Muscle layer of colon (tissue), 2 donors: ENCODE measurements at regions not wholly inside any gene's neighbourhood (a gene's known extent, or its start where the extent isn't known, plus 50 kb on each side); places are given as distances from the start of the nearest gene placed in this dataset.

Experiments used
- H3K27ac ChIP-seq: one replicate; pipeline ENCODE4 v1.7.0; 2013; ENCODE audit warnings: low read depth, mild to moderate bottlenecking, low read length, moderate library complexity
- H3K27me3 ChIP-seq, 2 donors: one replicate each; pipeline ENCODE4 v1.7.0; 2013; ENCODE audit warnings: low read length in 2 of 2, mild to moderate bottlenecking in 2 of 2; ENCODE audit not compliant: insufficient read depth in 2 of 2, control insufficient read depth in 1 of 2
- H3K36me3 ChIP-seq: one replicate; pipeline ENCODE4 v1.7.0; 2013; ENCODE audit warnings: mild to moderate bottlenecking, low read length; ENCODE audit not compliant: insufficient read depth
- H3K4me1 ChIP-seq: one replicate; pipeline ENCODE4 v1.7.0; 2013; ENCODE audit warnings: mild to moderate bottlenecking, low read length; ENCODE audit not compliant: insufficient read depth
- H3K4me3 ChIP-seq, 2 donors: one replicate each; pipeline ENCODE4 v1.7.0; 2013; ENCODE audit warnings: low read length in 2 of 2, low read depth in 1 of 2, mild to moderate bottlenecking in 1 of 2, moderate library complexity in 1 of 2
- H3K9ac ChIP-seq: one replicate; pipeline ENCODE4 v1.7.0; 2013; ENCODE audit warnings: low read length
- H3K9me3 ChIP-seq: one replicate; pipeline ENCODE4 v1.7.0; 2013; ENCODE audit warnings: mild to moderate bottlenecking, low read length
- donor health status: abdominal sarcoma.
- donor health status: Adenocarcinoma of cecum.

- Histone ChIP-seq H3K4me1 (peaks cover 7% of the 10 kb centered on the region), H3K9ac (no peak overlapping the region), H3K27ac (no peak overlapping the region), H3K9me3 (no peaks in the 10 kb centered on the region), H3K27me3 (no peaks in the 10 kb centered on the region), H3K36me3 (no peaks in the 10 kb centered on the region), H3K4me3 (no peak overlapping the region)
Measured at GRCh38 chr1:232223887-232224286, 406.0 kb downstream of the SIPA1L2 start.

- H3K27ac ChIP-seq, result no peak overlapping the region
- no peaks in the 10 kb centered on the region for H3K9me3 ChIP-seq
- H3K36me3 ChIP-seq, result no peaks in the 10 kb centered on the region
Measured at GRCh38 chr1:232223183-232223708, 406.7 kb downstream of the SIPA1L2 start.

GRCh38 chr1:232222614-232223013 is 407.3 kb downstream of the SIPA1L2 start:
- peaks cover 6% of the 10 kb centered on the region for H3K4me1 ChIP-seq
- no peak overlapping the region for H3K27ac ChIP-seq
- H3K9me3 ChIP-seq, result no peaks in the 10 kb centered on the region
- no peaks in the 10 kb centered on the region for H3K27me3 ChIP-seq
- H3K36me3 ChIP-seq, result no peaks in the 10 kb centered on the region
- H3K4me3 ChIP-seq, result no peak overlapping the region
- no peak overlapping the region for H3K9ac ChIP-seq

More at GRCh38 chr1:232223183-232223708, 406.7 kb downstream of the SIPA1L2 start:
- Histone ChIP-seq H3K27me3 (no peaks in the 10 kb centered on the region), H3K9ac (no peak overlapping the region), H3K4me1 (peaks cover 7% of the 10 kb centered on the region), H3K4me3 (no peak overlapping the region)

DNA sequence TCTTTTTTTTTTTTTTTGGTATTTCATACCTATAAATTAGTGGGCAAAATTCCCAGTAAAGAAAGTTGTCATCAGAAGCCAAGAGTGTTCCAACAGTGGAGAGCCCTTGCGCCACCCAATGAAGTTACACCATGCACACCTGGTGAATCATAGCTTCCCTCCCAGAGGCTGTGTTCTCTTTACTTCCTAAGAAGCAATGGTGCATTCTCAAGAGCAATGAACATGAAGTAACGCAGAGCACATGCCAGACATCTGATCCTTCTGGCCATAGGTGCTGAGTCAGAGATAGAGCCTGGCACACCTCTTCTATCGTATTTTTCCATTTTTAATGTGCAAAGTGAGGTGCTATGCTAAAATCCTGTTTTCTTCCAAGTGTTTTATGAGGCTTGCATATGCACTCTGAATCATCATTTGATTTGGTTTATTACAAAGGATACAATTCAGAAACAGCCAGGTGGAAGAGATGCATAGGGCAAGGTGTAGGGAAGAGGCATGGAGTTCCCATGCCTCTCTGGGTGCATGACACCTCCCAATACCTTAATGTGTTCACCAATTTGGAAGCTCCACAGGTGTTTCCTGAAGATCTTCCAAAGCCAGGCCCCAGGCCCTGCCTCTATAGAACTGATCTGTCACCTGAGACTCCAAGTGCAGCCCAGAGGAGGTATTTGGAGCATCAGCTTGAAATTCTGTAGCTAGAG is 408.0 kb downstream of the SIPA1L2 start:
- no peak overlapping the region for H3K9ac ChIP-seq
- no peaks in the 10 kb centered on the region for H3K4me1 ChIP-seq
- H3K9me3 ChIP-seq, result no peaks in the 10 kb centered on the region
- H3K36me3 ChIP-seq, result no peaks in the 10 kb centered on the region
- no peaks in the 10 kb centered on the region for H3K27me3 ChIP-seq
- no peak overlapping the region for H3K4me3 ChIP-seq
- H3K27ac ChIP-seq, result no peak overlapping the region

- Histone ChIP-seq H3K9ac (no peak overlapping the region), H3K4me3 (no peak overlapping the region), H3K36me3 (no peaks in the 10 kb centered on the region), H3K27me3 (no peaks in the 10 kb centered on the region), H3K27ac (no peak overlapping the region), H3K9me3 (no peaks in the 10 kb centered on the region), H3K4me1 (no peaks in the 10 kb centered on the region)
Measured at GRCh38 chr1:232218955-232219865, 410.7 kb downstream of the SIPA1L2 start.

GRCh38 chr1:232213928-232214327 is 416.0 kb downstream of the SIPA1L2 start:
- H3K36me3 ChIP-seq, result no peaks in the 10 kb centered on the region
- H3K27me3 ChIP-seq, result no peaks in the 10 kb centered on the region
- H3K4me1 ChIP-seq, result no peaks in the 10 kb centered on the region
- no peaks in the 10 kb centered on the region for H3K9me3 ChIP-seq
- no peak overlapping the region for H3K9ac ChIP-seq
- no peak overlapping the region for H3K4me3 ChIP-seq
- no peak overlapping the region for H3K27ac ChIP-seq

DNA sequence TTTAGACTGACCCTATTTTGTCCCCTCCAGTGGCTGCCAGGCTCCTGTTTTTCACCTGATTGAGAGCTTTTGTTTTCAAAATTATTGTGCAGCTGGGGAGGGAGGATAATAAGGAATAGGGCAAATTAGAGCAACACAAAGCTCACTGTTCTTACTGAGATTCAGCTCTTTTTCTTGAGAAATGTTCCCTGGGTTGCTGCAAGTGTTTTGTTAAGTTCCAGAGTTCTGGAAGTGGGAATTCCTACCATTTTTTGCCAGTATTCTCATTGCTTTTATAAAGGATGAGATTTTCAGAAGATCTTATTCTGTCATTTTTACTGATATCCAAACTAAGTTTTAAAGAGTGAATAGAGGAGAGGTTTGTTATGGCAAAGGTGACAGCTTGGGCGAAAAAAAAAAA is 417.7 kb downstream of the SIPA1L2 start:
- no peak overlapping the region for H3K9ac ChIP-seq
- no peaks in the 10 kb centered on the region for H3K4me1 ChIP-seq
- no peaks in the 10 kb centered on the region for H3K27me3 ChIP-seq
- no peaks in the 10 kb centered on the region for H3K9me3 ChIP-seq
- no peak overlapping the region for H3K27ac ChIP-seq
- no peaks in the 10 kb centered on the region for H3K36me3 ChIP-seq
- no peak overlapping the region for H3K4me3 ChIP-seq

DNA sequence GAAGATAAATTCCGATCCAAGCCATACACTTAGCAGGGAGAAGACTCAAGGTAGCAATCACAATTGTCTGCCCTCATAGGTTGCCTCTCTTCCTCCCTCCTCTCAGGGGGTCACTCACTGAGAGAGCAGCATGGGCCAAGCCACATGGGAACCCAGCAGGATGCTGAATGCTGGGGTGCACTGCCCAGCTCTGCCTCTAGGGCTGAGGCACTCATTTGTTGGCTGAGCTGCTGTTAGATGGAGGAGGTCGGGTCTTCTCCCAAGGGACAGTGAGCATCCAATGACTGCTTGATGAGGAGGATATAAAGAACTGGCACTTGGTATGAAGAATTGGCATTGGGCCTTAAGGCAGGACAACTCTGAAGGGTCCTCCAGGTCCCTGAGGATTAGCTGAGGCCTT is 418.8 kb downstream of the SIPA1L2 start:
- no peaks in the 10 kb centered on the region for H3K4me1 ChIP-seq
- no peaks in the 10 kb centered on the region for H3K9me3 ChIP-seq
- H3K27ac ChIP-seq, result no peak overlapping the region
- H3K4me3 ChIP-seq, result no peak overlapping the region
- H3K9ac ChIP-seq, result no peak overlapping the region
- no peaks in the 10 kb centered on the region for H3K27me3 ChIP-seq
- no peaks in the 10 kb centered on the region for H3K36me3 ChIP-seq

- H3K9ac ChIP-seq, result no peak overlapping the region
- no peaks in the 10 kb centered on the region for H3K27me3 ChIP-seq
- no peak overlapping the region for H3K27ac ChIP-seq
- no peaks in the 10 kb centered on the region for H3K4me1 ChIP-seq
- H3K9me3 ChIP-seq, result no peaks in the 10 kb centered on the region
- H3K4me3 ChIP-seq, result no peak overlapping the region
- no peaks in the 10 kb centered on the region for H3K36me3 ChIP-seq
Measured at GRCh38 chr1:232209357-232209756, 420.6 kb downstream of the SIPA1L2 start.

GRCh38 chr1:232207073-232207866 is 422.7 kb downstream of the SIPA1L2 start:
- Histone ChIP-seq H3K4me1 (no peaks in the 10 kb centered on the region), H3K9ac (no peak overlapping the region), H3K9me3 (no peaks in the 10 kb centered on the region), H3K4me3 (no peak overlapping the region), H3K27me3 (no peaks in the 10 kb centered on the region), H3K27ac (no peak overlapping the region), H3K36me3 (no peaks in the 10 kb centered on the region)

DNA sequence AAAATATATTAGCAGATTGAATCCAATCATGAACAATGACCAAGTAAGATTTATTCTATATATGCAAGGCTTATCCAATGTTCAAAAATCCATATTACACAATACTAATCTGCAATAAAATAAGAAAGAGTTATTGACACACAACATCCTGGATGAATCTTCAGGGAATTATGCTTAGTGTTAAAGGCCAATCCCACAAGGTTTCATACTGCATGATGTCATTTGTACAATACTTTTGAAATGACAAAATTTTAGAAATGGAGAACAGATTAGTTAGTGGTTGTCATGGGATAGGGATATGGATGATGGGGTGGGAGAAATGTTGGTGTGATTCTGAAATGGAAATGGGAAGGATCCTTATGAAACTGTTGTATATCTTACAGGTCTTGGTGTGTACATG is 425.7 kb downstream of the SIPA1L2 start:
- H3K27me3 ChIP-seq, result no peaks in the 10 kb centered on the region
- no peak overlapping the region for H3K4me3 ChIP-seq
- no peaks in the 10 kb centered on the region for H3K36me3 ChIP-seq
- H3K4me1 ChIP-seq, result no peaks in the 10 kb centered on the region
- no peak overlapping the region for H3K9ac ChIP-seq
- no peak overlapping the region for H3K27ac ChIP-seq
- peaks cover 11% of the 10 kb centered on the region for H3K9me3 ChIP-seq
